ENCODE measurements at regions not wholly inside any gene's neighbourhood (a gene's known extent, or its start where the extent isn't known, plus 50 kb on each side); places are given as distances from the start of the nearest gene placed in this dataset.

DNA sequence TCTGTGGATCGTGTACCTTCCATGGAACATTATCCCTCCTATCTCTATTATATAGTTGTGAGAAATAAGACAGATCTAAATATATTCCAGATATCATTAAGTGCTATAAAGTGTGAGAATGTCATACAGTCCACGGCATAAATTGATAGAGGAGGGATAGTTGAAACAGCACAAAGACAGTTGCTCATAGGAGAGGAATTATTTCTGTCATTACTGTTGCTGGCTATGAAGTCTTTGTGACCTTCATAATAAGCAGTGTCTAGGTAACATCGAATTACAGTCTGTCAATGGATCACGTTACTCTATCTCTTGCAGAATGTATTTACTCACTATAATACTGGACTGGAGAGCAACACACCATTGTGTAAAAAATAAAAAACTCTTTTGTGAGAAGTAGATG is 671.5 kb upstream of the PCDH20 start (continued):
- TF ChIP-seq, protein P1, sequence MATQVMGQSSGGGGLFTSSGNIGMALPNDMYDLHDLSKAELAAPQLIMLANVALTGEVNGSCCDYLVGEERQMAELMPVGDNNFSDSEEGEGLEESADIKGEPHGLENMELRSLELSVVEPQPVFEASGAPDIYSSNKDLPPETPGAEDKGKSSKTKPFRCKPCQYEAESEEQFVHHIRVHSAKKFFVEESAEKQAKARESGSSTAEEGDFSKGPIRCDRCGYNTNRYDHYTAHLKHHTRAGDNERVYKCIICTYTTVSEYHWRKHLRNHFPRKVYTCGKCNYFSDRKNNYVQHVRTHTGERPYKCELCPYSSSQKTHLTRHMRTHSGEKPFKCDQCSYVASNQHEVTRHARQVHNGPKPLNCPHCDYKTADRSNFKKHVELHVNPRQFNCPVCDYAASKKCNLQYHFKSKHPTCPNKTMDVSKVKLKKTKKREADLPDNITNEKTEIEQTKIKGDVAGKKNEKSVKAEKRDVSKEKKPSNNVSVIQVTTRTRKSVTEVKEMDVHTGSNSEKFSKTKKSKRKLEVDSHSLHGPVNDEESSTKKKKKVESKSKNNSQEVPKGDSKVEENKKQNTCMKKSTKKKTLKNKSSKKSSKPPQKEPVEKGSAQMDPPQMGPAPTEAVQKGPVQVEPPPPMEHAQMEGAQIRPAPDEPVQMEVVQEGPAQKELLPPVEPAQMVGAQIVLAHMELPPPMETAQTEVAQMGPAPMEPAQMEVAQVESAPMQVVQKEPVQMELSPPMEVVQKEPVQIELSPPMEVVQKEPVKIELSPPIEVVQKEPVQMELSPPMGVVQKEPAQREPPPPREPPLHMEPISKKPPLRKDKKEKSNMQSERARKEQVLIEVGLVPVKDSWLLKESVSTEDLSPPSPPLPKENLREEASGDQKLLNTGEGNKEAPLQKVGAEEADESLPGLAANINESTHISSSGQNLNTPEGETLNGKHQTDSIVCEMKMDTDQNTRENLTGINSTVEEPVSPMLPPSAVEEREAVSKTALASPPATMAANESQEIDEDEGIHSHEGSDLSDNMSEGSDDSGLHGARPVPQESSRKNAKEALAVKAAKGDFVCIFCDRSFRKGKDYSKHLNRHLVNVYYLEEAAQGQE (IDR thresholded peaks at IDR 0.05; ENCODE audit: unreplicated experiment) = no peak
- TF ChIP-seq, protein P2, sequence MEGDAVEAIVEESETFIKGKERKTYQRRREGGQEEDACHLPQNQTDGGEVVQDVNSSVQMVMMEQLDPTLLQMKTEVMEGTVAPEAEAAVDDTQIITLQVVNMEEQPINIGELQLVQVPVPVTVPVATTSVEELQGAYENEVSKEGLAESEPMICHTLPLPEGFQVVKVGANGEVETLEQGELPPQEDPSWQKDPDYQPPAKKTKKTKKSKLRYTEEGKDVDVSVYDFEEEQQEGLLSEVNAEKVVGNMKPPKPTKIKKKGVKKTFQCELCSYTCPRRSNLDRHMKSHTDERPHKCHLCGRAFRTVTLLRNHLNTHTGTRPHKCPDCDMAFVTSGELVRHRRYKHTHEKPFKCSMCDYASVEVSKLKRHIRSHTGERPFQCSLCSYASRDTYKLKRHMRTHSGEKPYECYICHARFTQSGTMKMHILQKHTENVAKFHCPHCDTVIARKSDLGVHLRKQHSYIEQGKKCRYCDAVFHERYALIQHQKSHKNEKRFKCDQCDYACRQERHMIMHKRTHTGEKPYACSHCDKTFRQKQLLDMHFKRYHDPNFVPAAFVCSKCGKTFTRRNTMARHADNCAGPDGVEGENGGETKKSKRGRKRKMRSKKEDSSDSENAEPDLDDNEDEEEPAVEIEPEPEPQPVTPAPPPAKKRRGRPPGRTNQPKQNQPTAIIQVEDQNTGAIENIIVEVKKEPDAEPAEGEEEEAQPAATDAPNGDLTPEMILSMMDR (conservative IDR thresholded peaks at IDR 0.05; ENCODE audit: low read depth in 2 of 2) = no peak

DNA sequence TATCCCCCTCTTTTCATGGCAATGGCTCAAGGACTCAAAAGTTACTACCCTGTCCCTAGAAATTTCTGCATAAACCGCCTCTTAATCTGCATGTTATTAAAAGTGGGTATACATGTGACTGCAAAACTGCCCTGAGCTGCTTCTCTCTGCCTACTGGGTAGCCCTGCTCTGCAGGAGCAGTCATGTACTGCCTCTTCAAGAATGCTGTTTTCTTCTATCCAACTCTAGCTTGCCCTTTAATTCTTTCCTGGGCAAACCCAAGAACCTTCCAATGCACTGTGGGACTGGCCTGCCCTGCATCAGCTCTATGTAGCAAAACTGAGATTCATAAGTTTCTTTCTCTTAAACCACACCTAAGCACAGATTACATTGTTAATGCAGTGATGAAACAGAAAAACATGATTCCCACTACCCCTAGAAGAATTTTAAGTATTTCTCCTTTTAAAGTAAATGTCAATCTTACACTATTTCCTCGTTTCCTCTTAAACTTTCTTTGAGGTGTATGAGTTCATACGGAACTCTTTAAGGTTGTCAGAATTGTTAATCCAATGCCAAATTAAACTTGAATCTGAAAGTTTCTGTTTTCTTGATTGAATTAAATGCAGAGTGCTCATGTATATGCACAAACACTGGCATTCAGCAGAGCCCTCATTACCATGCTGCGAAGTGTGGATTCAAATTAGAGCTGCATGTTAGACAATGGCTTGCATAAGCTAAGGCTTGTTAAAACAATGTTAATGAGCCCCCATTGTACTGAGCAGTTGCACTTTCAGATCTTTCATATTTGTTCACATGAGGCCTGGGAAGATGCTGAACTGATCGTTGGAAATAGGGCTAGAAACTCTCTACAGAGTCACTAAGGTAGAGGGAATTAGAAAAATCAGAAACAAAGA is 669.9 kb upstream of the PCDH20 start:
- peaks cover 13% of the 10 kb centered on the region for H3K4me1 Mint-ChIP-seq
- Histone ChIP-seq H3F3A (replicated peaks; ENCODE audit: low read depth) (no peaks in the 10 kb centered on the region), H3K79me2 (replicated peaks; ENCODE audit: insufficient read depth) (no peaks in the 10 kb centered on the region), H3K27me3 (ENCODE audit: insufficient read depth) (no peaks in the 10 kb centered on the region), H3K9me2 (ENCODE audit: insufficient read depth) (no peaks in the 10 kb centered on the region), H3K27ac (ENCODE audit: low read depth) (no peak overlapping the region), H3K36me3 (ENCODE audit: insufficient read depth) (no peaks in the 10 kb centered on the region), H3K4me1 (ENCODE audit: insufficient read depth) (peaks cover 7% of the 10 kb centered on the region; the same call in 1 of the 2 replicates), H3K4me2 (peak overlapping the region; percentile 9; the same call in 1 of the 2 replicates), H3K4me3 (no peak overlapping the region), H4K20me1 (replicated peaks; ENCODE audit: insufficient read depth) (no peaks in the 10 kb centered on the region), H2AFZ (peak overlapping the region; percentile 7; the same call in 1 of the 2 replicates)
- DNase-seq (ENCODE audit: low spot score) (peak; percentile 14), ATAC-seq (peak; percentile 87)
- TF ChIP-seq CREB1 (CRISPR knock-in tag; IDR thresholded peaks at IDR 0.05; ENCODE audit: low read depth) (no peak), STAT1 (IDR thresholded peaks at IDR 0.05; ENCODE audit: unreplicated experiment) (no peak)
- TF ChIP-seq, protein P1 (IDR thresholded peaks at IDR 0.05; ENCODE audit: unreplicated experiment) = no peak
- no peak overlapping the region for H3K4me3 Mint-ChIP-seq
- H3K27ac Mint-ChIP-seq = peak overlapping the region; percentile 70
- no peaks in the 10 kb centered on the region for H3K36me3 Mint-ChIP-seq (ENCODE audit: low read depth)
- H3K9me3 Mint-ChIP-seq = no peaks in the 10 kb centered on the region
- no peaks in the 10 kb centered on the region for H3K27me3 Mint-ChIP-seq (ENCODE audit: insufficient read depth, low read depth, poor library complexity)

Measured in GM23338 (cell line).